Astrocyte (in vitro differentiated cells and primary cell): ENCODE measurements at regions not wholly inside any gene's neighbourhood (a gene's known extent, or its start where the extent isn't known, plus 50 kb on each side); places are given as distances from the start of the nearest gene placed in this dataset.

Experiments
- DNase-seq: peaks from one replicate; pipeline ENCODE4 v3.0.0-alpha.2; 2010; ENCODE audit warnings: low read depth
- FAIRE-seq: peaks from 2 replicates; lab custom pipeline; 2011; peaks lifted over from hg19 to GRCh38; lab: Jason Lieb, UNC
- H2AFZ ChIP-seq: 2 replicates; pipeline ENCODE4 v1.6.0; 2012; ENCODE audit warnings: low read depth, low read length, inconsistent platforms
- H3K27ac ChIP-seq: 2 replicates; pipeline ENCODE4 v1.5.1; 2011; ENCODE audit warnings: low read depth, low read length, inconsistent platforms
- H3K27me3 ChIP-seq: 2 replicates; pipeline ENCODE4 v1.6.0; 2011; ENCODE audit warnings: low read length, inconsistent platforms; ENCODE audit not compliant: insufficient read depth
- H3K36me3 ChIP-seq: 2 replicates; pipeline ENCODE4 v1.5.1; 2011; ENCODE audit warnings: low read length, inconsistent platforms; ENCODE audit not compliant: insufficient read depth
- H3K4me1 ChIP-seq: 2 replicates; pipeline ENCODE4 v1.5.1; 2011; ENCODE audit warnings: low read length, inconsistent platforms; ENCODE audit not compliant: insufficient read depth
- H3K4me2 ChIP-seq: 2 replicates; pipeline ENCODE4 v1.6.0; 2012; ENCODE audit warnings: low read length, inconsistent platforms
- H3K4me3 ChIP-seq: 2 replicates; pipeline ENCODE4 v1.5.1; 2011; ENCODE audit warnings: low read depth, mild to moderate bottlenecking, low read length, inconsistent platforms; ENCODE audit not compliant: insufficient read depth
- H3K79me2 ChIP-seq: 2 replicates; pipeline ENCODE4 v1.6.0; 2012; ENCODE audit warnings: mild to moderate bottlenecking, low read length, inconsistent platforms; ENCODE audit not compliant: insufficient read depth
- H3K9ac ChIP-seq: 2 replicates; pipeline ENCODE4 v1.6.0; 2012; ENCODE audit warnings: mild to moderate bottlenecking, low read length, inconsistent platforms
- H3K9me3 ChIP-seq: 2 replicates; pipeline ENCODE4 v1.5.1; 2012; ENCODE audit warnings: low read depth, mild to moderate bottlenecking, low read length, inconsistent platforms; ENCODE audit not compliant: insufficient read depth
- H4K20me1 ChIP-seq: 2 replicates; pipeline ENCODE4 v1.6.0; 2012; ENCODE audit warnings: low read length, inconsistent platforms; ENCODE audit not compliant: insufficient read depth
- H3K27ac Mint-ChIP-seq: one replicate; pipeline ENCODE4 v1.8.0; 2021; ENCODE audit warnings: mild to moderate bottlenecking, mixed read lengths; ENCODE audit not compliant: unreplicated experiment
- H3K27me3 Mint-ChIP-seq: one replicate; pipeline ENCODE4 v1.8.0; 2021; ENCODE audit warnings: low read depth, mixed read lengths; ENCODE audit not compliant: unreplicated experiment
- H3K36me3 Mint-ChIP-seq: one replicate; pipeline ENCODE4 v1.8.0; 2021; ENCODE audit warnings: low read depth, mixed read lengths; ENCODE audit not compliant: unreplicated experiment
- H3K4me1 Mint-ChIP-seq: one replicate; pipeline ENCODE4 v1.8.0; 2021; ENCODE audit warnings: low read depth, mixed read lengths; ENCODE audit not compliant: unreplicated experiment
- H3K4me3 Mint-ChIP-seq: one replicate; pipeline ENCODE4 v1.8.0; 2021; ENCODE audit warnings: mild to moderate bottlenecking, moderate library complexity, mixed read lengths; ENCODE audit not compliant: unreplicated experiment
- H3K9me3 Mint-ChIP-seq: one replicate; pipeline ENCODE4 v1.8.0; 2021; ENCODE audit warnings: mild to moderate bottlenecking, mixed read lengths; ENCODE audit not compliant: unreplicated experiment
- CTCF ChIP-seq: IDR thresholded peaks from 2 replicates; pipeline ENCODE4 v1.5.1; 2011; ENCODE audit warnings: low read depth, mild to moderate bottlenecking, inconsistent platforms, low read length, moderate library complexity; ENCODE audit not compliant: insufficient read depth
- EZH2 ChIP-seq: IDR thresholded peaks from 2 replicates; pipeline ENCODE4 v1.6.1; 2012; ENCODE audit warnings: mild to moderate bottlenecking, low read length, inconsistent platforms; ENCODE audit not compliant: insufficient read depth

- Mint-ChIP-seq H3K36me3 (no peaks in the 10 kb centered on the region), H3K4me1 (peaks cover 7% of the 10 kb centered on the region), H3K4me3 (no peak overlapping the region), H3K9me3 (no peaks in the 10 kb centered on the region), H3K27ac (no peak overlapping the region), H3K27me3 (no peaks in the 10 kb centered on the region)
- TF ChIP-seq CTCF (no peak), EZH2 (no peak)
- no peaks in the 10 kb centered on the region for H3K4me1 ChIP-seq
- no peak overlapping the region for H3K4me2 ChIP-seq
- H4K20me1 ChIP-seq: no peaks in the 10 kb centered on the region
- no peaks in the 10 kb centered on the region for H3K27me3 ChIP-seq
- H2AFZ ChIP-seq: no peak overlapping the region
- FAIRE-seq (no peak), DNase-seq (no peak)
- H3K9me3 ChIP-seq: no peaks in the 10 kb centered on the region
- no peak overlapping the region for H3K4me3 ChIP-seq
- no peaks in the 10 kb centered on the region for H3K79me2 ChIP-seq
- no peaks in the 10 kb centered on the region for H3K36me3 ChIP-seq
- H3K27ac ChIP-seq: no peak overlapping the region
- H3K9ac ChIP-seq: no peak overlapping the region
Observed at GRCh38 chr4:12409507-12410190, 981.0 kb upstream of the HS3ST1 start.

GRCh38 chr4:12408364-12408763, 979.7 kb upstream of the HS3ST1 start:
- no peak overlapping the region for H3K4me3 Mint-ChIP-seq
- FAIRE-seq: no peak
- no peaks in the 10 kb centered on the region for H3K4me1 ChIP-seq
- DNase-seq: no peak
- H3K9me3 ChIP-seq: no peaks in the 10 kb centered on the region
- no peak overlapping the region for H3K4me3 ChIP-seq
- no peak overlapping the region for H3K27ac Mint-ChIP-seq
- no peaks in the 10 kb centered on the region for H3K36me3 ChIP-seq
- no peaks in the 10 kb centered on the region for H4K20me1 ChIP-seq
- peaks cover 7% of the 10 kb centered on the region for H3K4me1 Mint-ChIP-seq
- H3K27me3 ChIP-seq: no peaks in the 10 kb centered on the region
- H3K9ac ChIP-seq: no peak overlapping the region
- no peaks in the 10 kb centered on the region for H3K79me2 ChIP-seq
- no peak overlapping the region for H3K27ac ChIP-seq
- H3K9me3 Mint-ChIP-seq: no peaks in the 10 kb centered on the region
- TF ChIP-seq EZH2: no peak
- no peak for TF ChIP-seq CTCF
- no peak overlapping the region for H2AFZ ChIP-seq
- no peaks in the 10 kb centered on the region for H3K27me3 Mint-ChIP-seq
- H3K4me2 ChIP-seq: no peak overlapping the region
- H3K36me3 Mint-ChIP-seq: no peaks in the 10 kb centered on the region

GRCh38 chr4:12403175-12403574, 974.5 kb upstream of the HS3ST1 start:
- H3K27ac ChIP-seq: no peak overlapping the region
- Mint-ChIP-seq H3K27ac (no peak overlapping the region), H3K36me3 (no peaks in the 10 kb centered on the region), H3K4me1 (no peaks in the 10 kb centered on the region), H3K4me3 (no peak overlapping the region), H3K9me3 (no peaks in the 10 kb centered on the region), H3K27me3 (no peaks in the 10 kb centered on the region)
- H3K9ac ChIP-seq: no peak overlapping the region
- no peak overlapping the region for H3K4me3 ChIP-seq
- FAIRE-seq (no peak), DNase-seq (no peak)
- H3K9me3 ChIP-seq: no peaks in the 10 kb centered on the region
- no peaks in the 10 kb centered on the region for H3K4me1 ChIP-seq
- H4K20me1 ChIP-seq: no peaks in the 10 kb centered on the region
- TF ChIP-seq EZH2 (no peak), CTCF (no peak)
- no peak overlapping the region for H3K4me2 ChIP-seq
- H2AFZ ChIP-seq: no peak overlapping the region
- no peaks in the 10 kb centered on the region for H3K27me3 ChIP-seq
- H3K79me2 ChIP-seq: no peaks in the 10 kb centered on the region
- H3K36me3 ChIP-seq: no peaks in the 10 kb centered on the region
